Daoy (cell line): ENCODE measurements at regions not wholly inside any gene's neighbourhood (a gene's known extent, or its start where the extent isn't known, plus 50 kb on each side); places are given as distances from the start of the nearest gene placed in this dataset.
A peak's percentile ranks its signal among the peaks of the same experiment; 100 is the strongest.

ENCODE experiments used
- DNase-seq: peaks from one replicate; pipeline ENCODE4 v3.0.0-alpha.2; 2015; ENCODE audit warnings: low read depth

GRCh38 chr12:20257311-20257710 is 111.0 kb upstream of the PDE3A start:
- no peak for DNase-seq

GRCh38 chr12:20259786-20260185 is 108.6 kb upstream of the PDE3A start:
- no peak for DNase-seq

- no peak for DNase-seq
These were observed 107.5 kb upstream of the PDE3A start for GRCh38 chr12:20260851-20261250.

GRCh38 chr12:20262119-20262518 is 106.2 kb upstream of the PDE3A start:
- DNase-seq = no peak

- no peak for DNase-seq
These were observed 104.3 kb upstream of the PDE3A start for GRCh38 chr12:20264026-20264425.

- no peak for DNase-seq
These were observed 103.7 kb upstream of the PDE3A start for GRCh38 chr12:20264608-20265114.

GRCh38 chr12:20268121-20268732 is 100.1 kb upstream of the PDE3A start:
- DNase-seq = peak; percentile 17

- no peak for DNase-seq
These were observed 99.6 kb upstream of the PDE3A start for GRCh38 chr12:20268771-20269170.

- DNase-seq = no peak
These were observed 98.8 kb upstream of the PDE3A start for GRCh38 chr12:20269337-20270067.

GRCh38 chr12:20270557-20270956 is 97.8 kb upstream of the PDE3A start:
- DNase-seq = no peak

- no peak for DNase-seq
These were observed 96.2 kb upstream of the PDE3A start for GRCh38 chr12:20272161-20272560.

- no peak for DNase-seq
These were observed 95.5 kb upstream of the PDE3A start for GRCh38 chr12:20272801-20273200.

GRCh38 chr12:20274008-20274407 is 94.3 kb upstream of the PDE3A start:
- no peak for DNase-seq

GRCh38 chr12:20278276-20278675 is 90.1 kb upstream of the PDE3A start:
- no peak for DNase-seq

- no peak for DNase-seq
These were observed 87.8 kb upstream of the PDE3A start for GRCh38 chr12:20280515-20280914.

GRCh38 chr12:20282401-20282800 is 85.9 kb upstream of the PDE3A start:
- DNase-seq = no peak

- no peak for DNase-seq
These were observed 84.9 kb upstream of the PDE3A start for GRCh38 chr12:20283482-20283881.

GRCh38 chr12:20289520-20289919 is 78.8 kb upstream of the PDE3A start:
- no peak for DNase-seq

GRCh38 chr12:20300457-20300856 is 67.9 kb upstream of the PDE3A start:
- no peak for DNase-seq

- DNase-seq = no peak
These were observed 62.9 kb upstream of the PDE3A start for GRCh38 chr12:20305470-20305869.

- DNase-seq = no peak
These were observed 58.7 kb upstream of the PDE3A start for GRCh38 chr12:20309504-20310148.

- DNase-seq = no peak
These were observed 54.0 kb upstream of the PDE3A start for GRCh38 chr12:20314328-20314727.

GRCh38 chr12:20317554-20317953 is 50.8 kb upstream of the PDE3A start:
- DNase-seq = no peak
